Liver (tissue), 3 donors: ENCODE measurements at regions not wholly inside any gene's neighbourhood (a gene's known extent, or its start where the extent isn't known, plus 50 kb on each side); places are given as distances from the start of the nearest gene placed in this dataset.

Source experiments
- CTCF ChIP-seq: fragments of 150-350 bp; IDR thresholded peaks from 2 replicates; pipeline ENCODE4 v1.5.1; 2017; ENCODE audit warnings: improper control_type of control experiment, low read depth, low read length; ENCODE audit not compliant: missing input control
- EGR1 ChIP-seq, 2 donors: IDR thresholded peaks; 2 replicates each; pipeline ENCODE4 v1.6.1; 2016 to 2018; ENCODE audit warnings: antibody characterized with exemption in 2 of 2, low read depth in 2 of 2
- FOXA1 ChIP-seq: IDR thresholded peaks from 2 replicates; pipeline ENCODE4 v1.6.1; 2016; ENCODE audit warnings: antibody characterized with exemption
- GABPA ChIP-seq, 2 donors: IDR thresholded peaks in 1 of 2; conservative IDR thresholded peaks in 1 of 2; 2 replicates each; pipeline ENCODE4 v1.6.1; 2016; ENCODE audit warnings: antibody characterized with exemption in 2 of 2, mild to moderate bottlenecking in 1 of 2, moderate library complexity in 1 of 2
- HNF4A ChIP-seq, 2 donors: conservative IDR thresholded peaks; 2 replicates each; pipeline ENCODE4 v1.6.1; 2016; ENCODE audit warnings: antibody characterized with exemption in 2 of 2, mild to moderate bottlenecking in 2 of 2
- JUND ChIP-seq, 2 donors: IDR thresholded peaks; 2 replicates each; pipeline ENCODE4 v1.6.1; 2016; ENCODE audit warnings: antibody characterized with exemption in 2 of 2
- MAX ChIP-seq: IDR thresholded peaks from 2 replicates; pipeline ENCODE4 v1.6.1; 2016; ENCODE audit warnings: antibody characterized with exemption
- RAD21 ChIP-seq, 2 donors: IDR thresholded peaks; 2 replicates each; pipeline ENCODE4 v1.6.1; 2016; ENCODE audit warnings: antibody characterized with exemption in 2 of 2, mild to moderate bottlenecking in 2 of 2
- REST ChIP-seq: IDR thresholded peaks from 2 replicates; pipeline ENCODE4 v1.6.1; 2016; ENCODE audit warnings: antibody characterized with exemption, mild to moderate bottlenecking
- RXRA ChIP-seq, 2 donors: IDR thresholded peaks; 2 replicates each; pipeline ENCODE4 v1.6.1; 2017 to 2018; ENCODE audit warnings: antibody characterized with exemption in 2 of 2, mild to moderate bottlenecking in 1 of 2
- SP1 ChIP-seq: IDR thresholded peaks from 2 replicates; pipeline ENCODE4 v1.6.1; 2018; ENCODE audit warnings: antibody characterized with exemption, mild to moderate bottlenecking
- TAF1 ChIP-seq: conservative IDR thresholded peaks from 2 replicates; pipeline ENCODE4 v1.6.1; 2016; ENCODE audit warnings: antibody characterized with exemption, mild to moderate bottlenecking
- YY1 ChIP-seq: IDR thresholded peaks from 2 replicates; pipeline ENCODE4 v1.6.1; 2016; ENCODE audit warnings: antibody characterized with exemption, mild to moderate bottlenecking
- ZBTB33 ChIP-seq: IDR thresholded peaks from 2 replicates; pipeline ENCODE4 v1.6.1; 2016; ENCODE audit warnings: antibody characterized with exemption
- donor health status: healthy.
- donor health status: healthy.

GRCh38 chr10:78540355-78541076 is 506.9 kb downstream of the RPS24 start:
- TF ChIP-seq REST (no peak), YY1 (no peak), CTCF (no peak), SP1 (no peak), TAF1 (no peak), EGR1 (IDR thresholded peaks at IDR 0.05; ENCODE audit: low read depth in 2 of 2) (no peak), RAD21 (IDR thresholded peaks at IDR 0.05) (no peak), GABPA (IDR thresholded peaks at IDR 0.05 in 1 of 2, conservative IDR thresholded peaks at IDR 0.05 in 1 of 2) (no peak), MAX (no peak), FOXA1 (no peak), ZBTB33 (no peak), RXRA (IDR thresholded peaks at IDR 0.05) (no peak), HNF4A (conservative IDR thresholded peaks at IDR 0.05) (no peak), JUND (IDR thresholded peaks at IDR 0.05) (no peak)
